ENCODE measurements at regions not wholly inside any gene's neighbourhood (a gene's known extent, or its start where the extent isn't known, plus 50 kb on each side); places are given as distances from the start of the nearest gene placed in this dataset.
"Not testable (repeated sequence)": the region's sequence is repeated elsewhere in the genome, so short reads cannot be mapped to it uniquely, and the experiment has no call there.

- no peak for DNase-seq
These were observed 485.2 kb downstream of the ZNF536 start for GRCh38 chr19:30857388-30857787.

- DNase-seq = no peak
These were observed 484.6 kb downstream of the ZNF536 start for GRCh38 chr19:30856786-30857185.

GRCh38 chr19:30856376-30856775 lies 484.2 kb downstream of the ZNF536 start:
- DNase-seq = no peak

GRCh38 chr19:30855442-30855841 lies 483.3 kb downstream of the ZNF536 start:
- DNase-seq = no peak

- DNase-seq = no peak
These were observed 482.5 kb downstream of the ZNF536 start for GRCh38 chr19:30854661-30855060.

- no peak for DNase-seq
These were observed 482.0 kb downstream of the ZNF536 start for GRCh38 chr19:30854207-30854606.

- no peak for DNase-seq
These were observed 480.9 kb downstream of the ZNF536 start for GRCh38 chr19:30853036-30853435.

- no peak for DNase-seq
These were observed 480.0 kb downstream of the ZNF536 start for GRCh38 chr19:30852168-30852567.

GRCh38 chr19:30851646-30852045 lies 479.5 kb downstream of the ZNF536 start:
- DNase-seq = no peak

GRCh38 chr19:30848636-30849425 lies 476.6 kb downstream of the ZNF536 start:
- no peak for DNase-seq

GRCh38 chr19:30846102-30846501 lies 473.9 kb downstream of the ZNF536 start:
- no peak for DNase-seq

GRCh38 chr19:30842926-30843325 lies 470.7 kb downstream of the ZNF536 start:
- DNase-seq = no peak

- no peak for DNase-seq
These were observed 469.8 kb downstream of the ZNF536 start for GRCh38 chr19:30841934-30842333.

- no peak for DNase-seq
These were observed 458.7 kb downstream of the ZNF536 start for GRCh38 chr19:30830875-30831274.

GRCh38 chr19:30825505-30825904 lies 453.3 kb downstream of the ZNF536 start:
- not testable (repeated sequence) for DNase-seq

GRCh38 chr19:30824809-30825208 lies 452.6 kb downstream of the ZNF536 start:
- DNase-seq = no peak

GRCh38 chr19:30817965-30818567 lies 445.9 kb downstream of the ZNF536 start:
- no peak for DNase-seq

- no peak for DNase-seq
These were observed 445.0 kb downstream of the ZNF536 start for GRCh38 chr19:30817197-30817596.

- DNase-seq = no peak
These were observed 443.9 kb downstream of the ZNF536 start for GRCh38 chr19:30815889-30816580.

- no peak for DNase-seq
These were observed 440.0 kb downstream of the ZNF536 start for GRCh38 chr19:30812099-30812678.

- DNase-seq = no peak
These were observed 439.4 kb downstream of the ZNF536 start for GRCh38 chr19:30811397-30812098.

GRCh38 chr19:30810726-30811125 lies 438.5 kb downstream of the ZNF536 start:
- no peak for DNase-seq

GRCh38 chr19:30807278-30807677 lies 435.1 kb downstream of the ZNF536 start:
- DNase-seq = no peak

All from CD4-positive, alpha-beta T cell treated with Interleukin-6 for 4 hours (primary cell).